Right atrium auricular region (tissue), 2 donors: ENCODE measurements at regions not wholly inside any gene's neighbourhood (a gene's known extent, or its start where the extent isn't known, plus 50 kb on each side); places are given as distances from the start of the nearest gene placed in this dataset.

Experiments used
- DNase-seq: peaks from one replicate; pipeline ENCODE4 v3.0.0-alpha.2; 2019; ENCODE audit warnings: low spot score
- H3K27ac ChIP-seq, 2 donors: fragments of 200-600 bp; sonication (generic); 1 replicate in 1 of 2; 2 replicates in 1 of 2; pipeline ENCODE4 v1.5.1; 2016 to 2019
- H3K27me3 ChIP-seq, 2 donors: fragments of 200-600 bp; sonication (generic); one replicate each; pipeline versions ENCODE4 v1.5.1 to v1.6.0; 2017 to 2019
- H3K36me3 ChIP-seq: fragments of 200-600 bp; sonication (generic); one replicate; pipeline ENCODE4 v1.5.1; 2016
- H3K4me1 ChIP-seq, 2 donors: fragments of 200-600 bp; sonication (generic); one replicate each; pipeline versions ENCODE4 v1.5.1 to v1.6.0; 2017 to 2019
- H3K4me3 ChIP-seq, 2 donors: fragments of 200-600 bp; sonication (generic); 1 replicate in 1 of 2; 2 replicates in 1 of 2; pipeline ENCODE4 v1.5.1; 2017 to 2019; ENCODE audit warnings: mild to moderate bottlenecking in 1 of 2, moderate library complexity in 1 of 2
- H3K9me3 ChIP-seq, 2 donors: fragments of 200-600 bp; sonication (generic); one replicate each; pipeline ENCODE4 v1.5.1; 2019
- TF ChIP-seq, protein P1 (sequence below), 2 donors: fragments of 200-600 bp; sonication (generic); IDR thresholded peaks; one replicate each; pipeline ENCODE4 v1.5.1; 2019; ENCODE audit warnings: antibody characterized with exemption in 2 of 2

- Histone ChIP-seq H3K27me3 (no peaks in the 10 kb centered on the region), H3K4me3 (no peak overlapping the region), H3K9me3 (no peaks in the 10 kb centered on the region), H3K27ac (no peak overlapping the region), H3K4me1 (no peaks in the 10 kb centered on the region), H3K36me3 (no peaks in the 10 kb centered on the region)
- TF ChIP-seq, protein P1, sequence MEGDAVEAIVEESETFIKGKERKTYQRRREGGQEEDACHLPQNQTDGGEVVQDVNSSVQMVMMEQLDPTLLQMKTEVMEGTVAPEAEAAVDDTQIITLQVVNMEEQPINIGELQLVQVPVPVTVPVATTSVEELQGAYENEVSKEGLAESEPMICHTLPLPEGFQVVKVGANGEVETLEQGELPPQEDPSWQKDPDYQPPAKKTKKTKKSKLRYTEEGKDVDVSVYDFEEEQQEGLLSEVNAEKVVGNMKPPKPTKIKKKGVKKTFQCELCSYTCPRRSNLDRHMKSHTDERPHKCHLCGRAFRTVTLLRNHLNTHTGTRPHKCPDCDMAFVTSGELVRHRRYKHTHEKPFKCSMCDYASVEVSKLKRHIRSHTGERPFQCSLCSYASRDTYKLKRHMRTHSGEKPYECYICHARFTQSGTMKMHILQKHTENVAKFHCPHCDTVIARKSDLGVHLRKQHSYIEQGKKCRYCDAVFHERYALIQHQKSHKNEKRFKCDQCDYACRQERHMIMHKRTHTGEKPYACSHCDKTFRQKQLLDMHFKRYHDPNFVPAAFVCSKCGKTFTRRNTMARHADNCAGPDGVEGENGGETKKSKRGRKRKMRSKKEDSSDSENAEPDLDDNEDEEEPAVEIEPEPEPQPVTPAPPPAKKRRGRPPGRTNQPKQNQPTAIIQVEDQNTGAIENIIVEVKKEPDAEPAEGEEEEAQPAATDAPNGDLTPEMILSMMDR (IDR thresholded peaks at IDR 0.05): no peak
- no peak for DNase-seq
These were observed 249.7 kb downstream of the C1orf94 start for GRCh38 chr1:34426325-34426896.

DNA sequence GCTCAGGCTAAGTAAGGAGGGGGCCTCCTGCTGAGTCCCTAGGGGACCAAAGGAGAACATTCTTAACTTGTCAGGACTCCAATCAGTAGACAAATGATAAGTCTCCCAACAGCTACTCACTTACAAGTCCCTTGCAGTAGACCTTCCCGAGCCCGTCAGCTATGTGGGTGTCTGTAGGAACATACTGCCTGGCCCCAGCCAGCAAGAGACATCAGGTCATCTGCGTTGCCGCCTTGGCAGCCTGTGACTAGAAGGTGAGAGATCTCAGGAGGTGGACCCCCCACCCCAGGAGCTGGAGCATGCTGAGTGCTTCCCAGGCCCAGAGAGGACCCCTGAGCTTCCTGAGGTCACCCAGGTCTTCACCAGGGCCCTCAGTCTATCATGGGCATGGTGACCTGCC is 250.5 kb downstream of the C1orf94 start:
- Histone ChIP-seq H3K27ac (no peak overlapping the region), H3K36me3 (no peaks in the 10 kb centered on the region), H3K4me3 (no peak overlapping the region), H3K27me3 (no peaks in the 10 kb centered on the region), H3K4me1 (no peaks in the 10 kb centered on the region), H3K9me3 (no peaks in the 10 kb centered on the region)
- DNase-seq: no peak
- TF ChIP-seq, protein P1 (IDR thresholded peaks at IDR 0.05): no peak

- no peak for DNase-seq
- Histone ChIP-seq H3K4me3 (no peak overlapping the region), H3K4me1 (no peaks in the 10 kb centered on the region), H3K36me3 (no peaks in the 10 kb centered on the region), H3K9me3 (no peaks in the 10 kb centered on the region), H3K27ac (no peak overlapping the region), H3K27me3 (no peaks in the 10 kb centered on the region)
- TF ChIP-seq, protein P1 (IDR thresholded peaks at IDR 0.05): no peak
These were observed 256.4 kb downstream of the C1orf94 start for GRCh38 chr1:34433099-34433498.

GRCh38 chr1:34436836-34437235 is 260.1 kb downstream of the C1orf94 start:
- no peaks in the 10 kb centered on the region for H3K4me1 ChIP-seq
- no peak overlapping the region for H3K27ac ChIP-seq
- DNase-seq: no peak
- no peak overlapping the region for H3K4me3 ChIP-seq
- TF ChIP-seq, protein P1 (IDR thresholded peaks at IDR 0.05): no peak
- H3K36me3 ChIP-seq: no peaks in the 10 kb centered on the region
- peaks cover 0 to 5% of the 10 kb centered on the region in 2 donors for H3K9me3 ChIP-seq
- H3K27me3 ChIP-seq: no peaks in the 10 kb centered on the region

GRCh38 chr1:34441259-34442069 is 264.8 kb downstream of the C1orf94 start:
- peaks cover 0 to 5% of the 10 kb centered on the region in 2 donors for H3K9me3 ChIP-seq
- TF ChIP-seq, protein P1 (IDR thresholded peaks at IDR 0.05): no peak
- no peaks in the 10 kb centered on the region for H3K4me1 ChIP-seq
- no peak for DNase-seq
- no peaks in the 10 kb centered on the region for H3K27me3 ChIP-seq
- no peak overlapping the region for H3K27ac ChIP-seq
- H3K4me3 ChIP-seq: no peak overlapping the region
- no peaks in the 10 kb centered on the region for H3K36me3 ChIP-seq
